Brain microvascular endothelial cell (primary cell): ENCODE measurements at regions not wholly inside any gene's neighbourhood (a gene's known extent, or its start where the extent isn't known, plus 50 kb on each side); places are given as distances from the start of the nearest gene placed in this dataset.
"Not testable (repeated sequence)": the region's sequence is repeated elsewhere in the genome, so short reads cannot be mapped to it uniquely, and the experiment has no call there.

Source experiments
- DNase-seq: peaks from one replicate; pipeline ENCODE4 v3.0.0-alpha.2; 2020
- H3K27ac ChIP-seq: fragments of 250-450 bp; sonication (Bioruptor Pico); 2 replicates; pipeline ENCODE4 v1.5.1; 2020; ENCODE audit warnings: mild to moderate bottlenecking, moderate library complexity
- H3K27me3 ChIP-seq: fragments of 250-450 bp; sonication (Bioruptor Pico); replicated peaks from 2 replicates; pipeline ENCODE4 v1.5.1; 2020; ENCODE audit warnings: mild to moderate bottlenecking
- H3K36me3 ChIP-seq: fragments of 250-450 bp; sonication (Bioruptor Pico); replicated peaks from 2 replicates; pipeline ENCODE4 v1.5.1; 2020; ENCODE audit warnings: mild to moderate bottlenecking
- H3K4me3 ChIP-seq: 2 replicates; pipeline ENCODE4 v1.5.1; 2011; ENCODE audit warnings: low read depth, mild to moderate bottlenecking, control low read depth, low read length, moderate library complexity
- in situ Hi-C: cut with HindIII; loops from 2 replicates; pipeline ENCODE4 v1.10.0; 2017; ENCODE audit warnings: low sequenced_read_pairs, low pct_ligation_motif_present
- TF ChIP-seq, protein P1 (sequence below): IDR thresholded peaks from 2 replicates; pipeline ENCODE4 v1.5.1; 2011; ENCODE audit warnings: low read depth, mild to moderate bottlenecking, moderate library complexity, low read length, control low read depth, inconsistent platforms; ENCODE audit errors: missing control alignments

DNA sequence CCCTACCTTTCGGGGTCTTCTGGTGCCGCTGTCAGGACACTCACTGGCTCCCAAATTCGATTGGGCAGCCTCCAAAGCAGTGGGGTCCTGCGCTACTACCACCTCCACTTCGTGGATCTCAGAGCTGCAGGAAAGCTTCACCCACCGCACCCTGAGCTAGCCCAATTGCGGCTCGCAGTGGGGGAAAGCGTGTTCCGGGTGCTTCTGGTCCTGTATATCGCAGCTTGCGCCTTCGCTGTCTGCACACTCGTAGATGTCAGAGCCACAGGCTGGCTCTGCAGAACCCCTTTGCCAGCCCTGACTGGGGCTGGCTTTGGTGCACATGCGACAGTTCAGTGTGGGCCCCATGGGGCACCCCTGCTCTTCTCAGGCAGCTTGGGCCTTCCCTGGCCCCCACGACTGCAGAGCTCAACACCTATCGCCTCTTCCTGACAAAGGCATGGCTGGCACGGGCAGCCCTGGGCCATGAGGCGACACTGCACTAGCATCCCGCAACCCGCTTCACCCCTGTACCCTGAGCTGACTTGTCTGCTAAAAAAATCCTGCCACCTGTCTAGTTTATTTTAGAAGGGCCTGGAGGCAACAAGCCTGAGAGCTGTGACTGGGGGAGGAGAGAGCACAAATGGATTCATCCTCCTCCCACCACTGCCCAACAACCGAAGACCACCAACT is 78.7 kb upstream of the ABI1 start:
- no peak overlapping the region for H3K4me3 ChIP-seq
- no peak overlapping the region for H3K27ac ChIP-seq
- no peaks in the 10 kb centered on the region for H3K27me3 ChIP-seq
- TF ChIP-seq, protein P1, sequence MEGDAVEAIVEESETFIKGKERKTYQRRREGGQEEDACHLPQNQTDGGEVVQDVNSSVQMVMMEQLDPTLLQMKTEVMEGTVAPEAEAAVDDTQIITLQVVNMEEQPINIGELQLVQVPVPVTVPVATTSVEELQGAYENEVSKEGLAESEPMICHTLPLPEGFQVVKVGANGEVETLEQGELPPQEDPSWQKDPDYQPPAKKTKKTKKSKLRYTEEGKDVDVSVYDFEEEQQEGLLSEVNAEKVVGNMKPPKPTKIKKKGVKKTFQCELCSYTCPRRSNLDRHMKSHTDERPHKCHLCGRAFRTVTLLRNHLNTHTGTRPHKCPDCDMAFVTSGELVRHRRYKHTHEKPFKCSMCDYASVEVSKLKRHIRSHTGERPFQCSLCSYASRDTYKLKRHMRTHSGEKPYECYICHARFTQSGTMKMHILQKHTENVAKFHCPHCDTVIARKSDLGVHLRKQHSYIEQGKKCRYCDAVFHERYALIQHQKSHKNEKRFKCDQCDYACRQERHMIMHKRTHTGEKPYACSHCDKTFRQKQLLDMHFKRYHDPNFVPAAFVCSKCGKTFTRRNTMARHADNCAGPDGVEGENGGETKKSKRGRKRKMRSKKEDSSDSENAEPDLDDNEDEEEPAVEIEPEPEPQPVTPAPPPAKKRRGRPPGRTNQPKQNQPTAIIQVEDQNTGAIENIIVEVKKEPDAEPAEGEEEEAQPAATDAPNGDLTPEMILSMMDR = no peak
- in situ Hi-C loops = no loop called here
- no peaks in the 10 kb centered on the region for H3K36me3 ChIP-seq
- DNase-seq = no peak

DNA sequence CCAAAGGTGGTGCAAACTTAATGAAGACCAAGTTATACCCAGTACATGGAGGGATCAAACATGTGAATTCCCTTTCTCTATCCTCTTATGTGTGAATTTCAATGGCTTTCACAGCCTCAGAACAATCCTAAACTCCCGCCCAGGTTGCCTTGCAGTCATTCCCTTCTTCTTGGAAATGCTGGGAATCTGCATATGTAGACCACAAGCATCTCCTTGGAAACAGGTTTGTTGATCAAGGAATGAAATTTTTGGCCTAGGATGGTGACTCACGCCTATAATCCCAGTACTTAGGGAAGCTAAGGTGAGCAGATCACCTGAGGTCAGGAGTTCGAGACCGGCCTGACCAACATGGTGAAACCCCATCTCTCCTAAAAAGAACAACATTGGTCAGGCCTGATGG is 77.8 kb upstream of the ABI1 start:
- DNase-seq = no peak
- Histone ChIP-seq H3K36me3 (no peaks in the 10 kb centered on the region), H3K27ac (no peak overlapping the region), H3K27me3 (no peaks in the 10 kb centered on the region), H3K4me3 (no peak overlapping the region)
- TF ChIP-seq, protein P1 = no peak
- in situ Hi-C loops = no loop called here

DNA sequence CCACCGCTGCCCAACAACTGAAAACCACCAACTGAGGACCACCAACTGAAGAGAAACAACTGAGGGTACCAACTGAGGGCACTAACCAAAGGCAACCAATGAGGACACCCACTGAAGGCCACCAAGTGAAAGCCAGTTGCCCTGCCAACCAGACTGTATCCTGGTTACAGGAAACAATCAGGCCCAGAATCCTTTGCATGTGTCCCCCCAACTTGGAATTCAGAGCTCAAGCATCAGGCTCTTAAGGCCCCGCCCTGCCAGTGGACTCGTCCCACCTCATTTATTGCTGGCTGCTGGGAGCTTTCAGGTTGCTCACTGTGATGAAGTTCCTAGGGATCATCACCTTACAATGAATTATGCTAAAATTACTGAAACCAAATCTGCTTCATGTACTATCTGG is 76.6 kb upstream of the ABI1 start:
- H3K4me3 ChIP-seq = no peak overlapping the region
- TF ChIP-seq, protein P1 = no peak
- no peaks in the 10 kb centered on the region for H3K36me3 ChIP-seq
- H3K27me3 ChIP-seq = no peaks in the 10 kb centered on the region
- H3K27ac ChIP-seq = no peak overlapping the region
- DNase-seq = no peak
- in situ Hi-C loops = no loop called here

DNA sequence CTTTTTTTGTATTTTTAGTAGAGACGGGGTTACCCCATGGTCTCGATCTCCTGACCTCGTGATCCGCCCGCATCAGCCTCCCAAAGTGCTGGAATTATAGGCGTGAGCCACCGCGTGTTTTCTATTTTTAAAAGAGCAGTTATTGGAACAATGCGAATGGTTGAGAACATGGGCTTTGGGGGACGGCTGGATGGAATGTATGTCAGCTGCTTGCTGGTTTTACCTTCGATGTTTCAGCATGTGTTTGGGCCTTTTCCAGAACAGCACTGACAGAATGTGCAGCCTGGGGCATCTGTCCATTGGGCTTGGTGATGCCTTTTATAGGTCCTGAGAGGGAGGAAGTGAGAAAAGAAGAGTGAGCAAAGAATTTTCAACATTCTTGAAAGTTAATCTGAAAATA is 73.4 kb upstream of the ABI1 start:
- DNase-seq, H3K36me3 ChIP-seq, in situ Hi-C loops: not testable (repeated sequence)

DNA sequence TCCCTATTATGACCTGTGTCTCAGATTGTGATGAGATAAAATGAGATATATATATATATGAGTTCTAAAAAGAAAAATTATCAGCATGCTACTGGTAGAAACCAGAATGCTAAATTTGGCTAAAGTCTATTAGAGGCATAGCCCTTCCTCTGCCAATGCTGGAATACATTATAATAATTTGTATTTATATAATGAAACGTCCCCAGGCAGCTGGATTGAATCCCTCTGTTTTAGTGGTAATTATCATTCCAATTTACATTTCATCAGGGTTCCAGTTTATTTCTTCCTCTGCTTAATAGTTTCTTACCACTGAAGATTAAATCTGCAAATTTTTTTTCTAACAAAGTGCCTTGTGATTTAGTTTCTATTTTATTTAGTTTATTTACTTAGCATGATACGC is 71.8 kb upstream of the ABI1 start:
- Histone ChIP-seq H3K36me3 (no peaks in the 10 kb centered on the region), H3K4me3 (no peak overlapping the region), H3K27ac (no peak overlapping the region), H3K27me3 (no peaks in the 10 kb centered on the region)
- in situ Hi-C loops = no loop called here
- TF ChIP-seq, protein P1 = no peak
- no peak for DNase-seq

More for the DNA sequence above, 73.4 kb upstream of the ABI1 start:
- H3K4me3 ChIP-seq, H3K27ac ChIP-seq, H3K27me3 ChIP-seq: not testable (repeated sequence)

DNA sequence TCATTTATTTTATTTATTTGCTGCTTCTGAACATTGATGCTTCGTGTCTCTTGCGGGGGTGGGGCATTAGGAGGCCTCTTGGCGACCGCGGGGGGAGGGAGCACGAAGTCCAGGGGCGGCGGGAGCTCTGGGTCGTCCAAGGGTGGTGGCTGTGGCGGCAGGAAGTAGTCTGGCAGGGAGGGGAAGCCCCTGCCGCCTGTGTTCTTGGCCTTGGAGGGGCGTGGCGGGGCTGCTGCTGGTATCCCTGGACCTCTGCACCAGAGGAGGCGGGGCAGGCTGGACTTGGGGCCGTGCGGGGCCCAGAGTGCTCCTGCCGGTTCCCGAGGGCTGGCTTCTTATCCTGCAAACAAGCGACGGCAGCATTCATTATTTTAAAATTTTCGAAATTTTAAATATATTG is 70.5 kb upstream of the ABI1 start:
- H3K4me3 ChIP-seq = peak overlapping the region; percentile 32
- no peaks in the 10 kb centered on the region for H3K27me3 ChIP-seq
- TF ChIP-seq, protein P1 = no peak
- no peaks in the 10 kb centered on the region for H3K36me3 ChIP-seq
- no peak overlapping the region for H3K27ac ChIP-seq
- DNase-seq = no peak
- in situ Hi-C loops = no loop called here

DNA sequence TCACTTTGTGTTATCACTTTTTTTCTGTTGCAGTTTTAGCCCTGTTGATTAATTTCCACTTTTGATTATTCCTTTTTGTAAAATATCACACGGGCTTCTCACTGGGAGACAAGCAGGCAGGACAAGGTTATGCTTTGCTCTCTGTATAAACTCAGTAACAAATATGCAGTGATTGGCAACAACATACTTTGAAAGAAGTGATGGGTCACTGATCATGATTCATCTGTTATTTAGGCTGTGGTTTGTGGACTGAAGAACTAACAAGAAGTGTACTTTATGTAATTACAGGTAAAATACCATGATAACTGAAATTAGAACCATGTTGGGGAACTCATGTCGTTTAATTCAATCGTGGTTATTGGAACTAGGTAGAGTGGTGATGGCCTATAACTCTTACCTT is 62.1 kb upstream of the ABI1 start:
- H3K27ac ChIP-seq, H3K27me3 ChIP-seq, H3K36me3 ChIP-seq, H3K4me3 ChIP-seq, in situ Hi-C loops, DNase-seq: not testable (repeated sequence)

DNA sequence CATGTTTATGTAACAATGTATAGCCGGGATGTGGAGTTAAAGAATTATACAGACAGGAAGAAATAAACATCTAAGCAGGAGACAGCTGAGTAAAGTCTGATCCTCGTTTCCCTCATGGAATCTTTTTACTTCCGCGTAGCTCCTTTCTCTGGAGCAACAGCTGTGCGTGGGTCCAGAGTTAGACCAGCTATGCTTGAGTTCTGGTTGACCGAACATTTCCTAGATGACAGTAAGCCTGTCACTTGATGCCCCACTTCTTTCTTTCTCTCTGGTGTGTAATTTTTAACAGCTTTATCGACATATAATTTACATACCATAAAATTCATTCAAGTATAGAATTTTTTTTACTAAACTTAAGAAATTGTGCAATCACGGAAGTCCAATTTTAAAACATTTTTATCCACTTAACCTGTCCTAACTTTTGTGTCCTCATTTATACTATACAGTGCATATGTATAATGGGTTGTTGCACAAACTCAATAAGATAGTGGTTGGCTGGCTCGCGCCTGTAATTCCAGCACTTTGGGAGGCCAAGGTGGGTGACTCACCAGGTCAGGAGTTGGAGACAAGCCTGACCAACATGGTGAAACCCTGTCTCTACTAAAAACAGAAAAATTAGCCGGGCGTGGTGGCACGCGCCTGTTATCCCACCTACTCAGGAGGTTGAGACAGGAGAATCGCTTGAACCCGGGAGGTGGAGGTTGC is 58.5 kb upstream of the ABI1 start:
- H3K36me3 ChIP-seq, in situ Hi-C loops, H3K27ac ChIP-seq, H3K27me3 ChIP-seq, DNase-seq, H3K4me3 ChIP-seq: not testable (repeated sequence)
